ENCODE measurements at regions not wholly inside any gene's neighbourhood (a gene's known extent, or its start where the extent isn't known, plus 50 kb on each side); places are given as distances from the start of the nearest gene placed in this dataset.
A peak's percentile ranks its signal among the peaks of the same experiment; 100 is the strongest.

DNA sequence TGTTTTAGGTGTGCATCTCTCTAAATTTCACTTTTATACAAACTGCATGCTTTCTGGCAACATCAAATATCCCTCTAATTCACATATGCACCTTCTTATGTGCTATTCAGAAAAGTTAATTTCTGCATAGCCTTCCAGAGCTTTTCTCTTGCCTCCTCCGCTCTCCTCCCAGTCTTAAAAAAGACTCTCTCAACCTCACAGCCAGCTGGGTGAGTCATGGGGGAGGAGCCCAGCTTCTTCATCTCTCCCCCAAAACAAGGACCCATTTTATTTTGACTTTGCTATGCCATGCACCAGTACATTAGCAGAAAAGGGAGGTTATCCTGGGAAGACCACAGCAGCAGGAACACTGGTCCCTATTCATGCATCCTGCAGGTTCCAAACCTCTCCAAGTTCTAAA is 234.4 kb downstream of the KCNA4 start:
- no peak for DNase-seq (ENCODE audit: low read depth, low spot score)

DNA sequence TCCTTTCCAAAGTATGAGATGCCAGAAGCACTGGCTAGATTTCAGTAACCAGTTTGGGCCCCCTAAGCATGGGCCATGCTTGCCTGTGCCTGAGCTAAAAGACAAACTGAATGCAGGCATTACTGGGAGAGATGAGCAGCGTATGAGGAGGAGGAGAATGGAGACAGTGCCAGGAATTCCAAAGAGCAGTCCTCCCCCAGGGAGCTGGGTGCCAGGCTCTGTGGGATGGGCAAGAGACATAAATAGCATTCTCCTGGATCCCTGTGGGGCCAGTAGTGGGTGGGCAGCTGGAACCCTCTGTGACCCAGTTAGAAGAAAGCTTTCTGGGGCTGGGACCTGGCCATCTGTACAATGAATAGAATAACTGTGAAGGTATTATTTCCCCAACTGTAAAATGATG is 235.6 kb downstream of the KCNA4 start:
- no peak for DNase-seq (ENCODE audit: low read depth, low spot score)

DNA sequence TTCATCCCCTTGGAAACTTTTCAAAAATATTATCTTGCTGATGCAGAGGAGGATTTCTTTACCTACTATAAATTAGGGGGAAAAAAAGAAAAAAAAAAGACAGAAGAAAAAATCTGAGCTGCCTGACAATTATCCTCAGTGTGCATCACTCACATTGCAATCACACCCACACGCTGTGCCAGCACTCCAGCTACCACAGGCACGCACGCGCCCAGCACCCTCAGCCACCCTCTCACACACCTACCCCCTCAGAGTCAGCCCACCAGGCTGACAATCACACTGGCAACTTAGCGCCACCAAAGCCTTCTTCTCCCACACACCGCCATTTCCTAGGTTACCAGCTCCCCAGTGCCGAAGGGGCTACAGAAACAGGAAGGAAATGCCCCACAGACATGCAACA is 236.1 kb downstream of the KCNA4 start:
- DNase-seq (ENCODE audit: low read depth, low spot score): peak; percentile 9

DNA sequence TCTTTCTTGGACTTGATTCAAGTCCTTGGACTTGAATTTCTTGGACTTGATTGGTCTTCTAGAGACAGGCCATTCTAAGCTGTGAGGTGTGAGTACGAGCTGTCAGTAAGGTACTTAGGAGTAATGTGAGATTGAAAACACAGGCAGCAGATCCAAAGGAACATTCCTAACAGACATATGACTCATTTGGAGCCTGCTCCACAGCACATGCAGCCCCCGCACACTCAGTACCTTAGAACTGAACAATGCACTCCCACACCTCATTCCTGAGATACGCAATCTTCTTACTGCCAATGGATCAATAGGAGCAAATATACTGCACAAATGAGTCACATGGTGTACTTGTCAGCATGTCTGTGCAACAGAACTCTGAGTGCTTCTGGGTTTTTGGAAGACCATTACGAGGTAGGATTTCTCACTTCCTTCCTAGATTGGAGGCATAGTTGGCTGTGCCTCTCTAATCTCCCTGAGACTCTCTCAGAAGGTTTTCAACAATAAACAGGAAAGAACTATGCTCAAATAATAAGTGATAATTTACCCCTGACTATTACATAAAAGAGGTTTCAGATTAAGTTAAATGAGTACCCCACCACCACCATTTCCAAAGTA is 243.1 kb downstream of the KCNA4 start:
- peak; percentile 71 for DNase-seq (ENCODE audit: low read depth, low spot score)

DNA sequence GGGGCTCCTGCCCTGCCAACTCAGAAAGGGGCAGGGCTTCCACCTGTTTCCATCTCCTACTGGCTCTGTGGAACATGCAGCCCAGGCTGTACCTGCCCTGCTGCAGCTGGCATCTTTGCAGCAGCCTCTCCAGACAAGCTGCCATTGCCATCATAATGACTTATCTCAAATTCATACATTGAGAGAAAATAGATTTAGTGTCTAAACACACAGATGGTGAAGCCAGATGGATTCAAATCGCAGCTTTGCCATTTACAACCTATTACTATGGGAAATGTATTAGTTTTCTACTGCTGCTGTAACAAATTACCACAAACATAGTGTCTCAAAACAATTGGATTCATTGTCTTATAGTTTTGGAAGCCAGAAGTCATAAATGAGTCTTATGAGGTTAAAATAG is 260.0 kb downstream of the KCNA4 start:
- no peak for DNase-seq (ENCODE audit: low read depth, low spot score)

DNA sequence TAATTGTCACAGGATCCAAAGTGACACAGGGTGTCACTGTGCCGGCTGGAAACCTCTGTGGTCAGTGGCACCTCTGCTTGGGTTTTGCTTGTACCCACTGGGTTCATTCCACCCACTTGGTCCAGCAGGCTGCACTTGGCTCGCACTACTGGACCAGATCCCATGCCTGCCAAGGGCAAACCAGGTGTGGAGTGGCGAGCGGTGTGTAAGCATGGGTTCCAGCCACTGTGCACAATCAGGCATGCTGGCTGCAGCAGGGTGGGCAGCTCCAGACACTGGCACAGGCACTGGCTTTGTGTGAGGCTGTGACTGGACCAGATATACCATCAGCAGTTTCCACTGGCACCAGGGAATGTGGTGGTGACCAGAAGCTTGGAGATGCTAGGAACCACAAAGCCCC is 261.4 kb downstream of the KCNA4 start:
- no peak for DNase-seq (ENCODE audit: low read depth, low spot score)

DNA sequence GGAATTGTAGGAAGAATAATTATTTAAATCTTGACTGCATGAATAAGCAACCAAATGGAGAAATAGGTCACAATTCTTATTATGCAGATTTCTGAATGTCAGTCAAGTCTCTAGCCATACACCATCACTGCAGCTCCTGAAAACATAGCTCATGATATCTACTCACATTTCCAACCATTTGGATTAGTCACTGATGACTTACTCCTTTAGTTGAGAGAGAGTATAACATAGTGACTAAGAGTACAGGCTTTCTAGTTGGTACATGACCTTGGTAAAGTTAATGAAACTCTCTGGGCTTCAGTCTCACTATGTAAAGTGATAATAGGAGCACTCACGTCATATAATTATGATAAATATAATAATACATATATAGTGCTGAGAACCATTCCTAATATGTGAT is 265.2 kb downstream of the KCNA4 start:
- no peak for DNase-seq (ENCODE audit: low read depth, low spot score)

DNA sequence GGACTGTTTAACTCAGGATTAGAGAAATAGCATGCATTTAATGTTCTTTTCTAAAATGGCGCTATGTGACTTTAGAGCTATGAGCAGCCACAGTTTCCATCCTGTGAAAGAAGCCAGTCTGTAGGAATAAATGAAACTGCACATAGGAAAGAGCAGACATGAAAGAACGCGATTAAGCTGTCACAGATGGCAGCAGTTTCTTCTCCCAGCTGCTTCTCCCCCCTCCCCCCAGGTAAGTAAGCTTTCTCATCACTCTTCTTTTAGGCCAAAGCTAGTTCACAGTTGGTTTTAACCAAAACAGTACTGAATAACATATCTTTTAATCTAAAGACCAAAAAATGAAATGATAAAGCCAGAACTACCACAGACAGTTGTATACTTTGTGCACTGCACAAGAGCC is 266.4 kb downstream of the KCNA4 start:
- no peak for DNase-seq (ENCODE audit: low read depth, low spot score)

DNA sequence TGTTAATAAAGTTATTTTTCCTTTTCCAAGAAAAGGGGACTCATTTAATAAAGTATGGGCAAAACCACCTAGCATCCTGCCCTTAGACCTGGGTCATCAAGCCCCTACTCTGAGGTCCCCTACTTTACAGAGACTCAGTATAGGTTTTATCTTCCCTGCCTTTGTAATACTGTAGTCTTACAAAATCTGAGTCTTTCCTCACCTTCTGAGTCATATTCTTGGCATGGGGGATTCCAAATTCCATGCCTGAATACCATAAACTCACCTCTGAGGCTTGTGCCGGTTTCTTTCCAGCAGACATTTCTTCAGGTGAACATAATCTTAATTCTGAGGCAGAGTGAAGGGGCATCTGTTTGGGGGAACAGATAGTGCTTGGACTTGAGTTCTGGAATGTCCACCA is 282.5 kb downstream of the KCNA4 start:
- peak; percentile 24 for DNase-seq (ENCODE audit: low read depth, low spot score)

DNA sequence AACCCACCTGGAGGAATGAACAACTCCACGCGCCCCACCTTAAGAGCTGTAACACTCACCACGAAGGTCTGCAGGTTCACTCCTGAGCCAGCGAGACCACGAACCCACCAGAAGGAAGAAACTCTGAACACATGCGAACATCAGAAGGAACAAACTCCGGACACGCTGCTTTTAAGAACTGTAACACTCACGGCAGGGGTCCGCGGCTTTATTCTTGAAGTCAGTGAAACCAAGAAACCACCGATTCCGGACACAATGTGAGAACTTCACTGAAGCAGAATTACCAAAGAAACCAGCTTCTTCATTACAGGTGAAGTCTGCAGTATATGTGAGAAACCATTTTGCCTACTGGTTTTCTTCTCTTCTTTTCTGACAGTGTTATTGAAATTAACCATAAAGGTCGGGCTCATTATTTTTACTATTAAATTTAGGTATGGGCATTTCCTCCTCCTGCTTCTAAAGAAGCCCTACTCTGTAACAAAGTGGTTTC is 303.0 kb downstream of the KCNA4 start:
- DNase-seq (ENCODE audit: low read depth, low spot score): no peak

DNA sequence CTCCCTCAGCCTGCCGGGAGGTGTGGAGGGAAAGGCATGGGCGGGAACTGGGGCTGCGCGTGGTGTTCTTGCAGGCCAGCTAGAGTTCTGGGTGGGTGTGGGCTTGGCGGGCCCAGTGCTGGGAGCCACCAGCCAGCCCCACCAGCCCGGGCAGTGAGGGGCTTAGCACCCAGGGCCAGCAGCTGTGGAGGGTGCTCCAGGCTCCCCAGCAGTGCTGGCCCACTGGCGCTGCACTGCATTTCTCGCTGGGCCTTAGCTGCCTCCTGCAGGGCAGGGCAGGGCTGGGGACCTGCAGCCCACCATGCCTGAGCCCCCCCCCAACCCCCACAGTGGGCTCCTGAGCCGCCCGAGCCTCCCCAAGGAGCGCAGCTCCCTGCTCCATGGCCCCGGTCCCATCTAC is 304.2 kb downstream of the KCNA4 start:
- no peak for DNase-seq (ENCODE audit: low read depth, low spot score)

DNA sequence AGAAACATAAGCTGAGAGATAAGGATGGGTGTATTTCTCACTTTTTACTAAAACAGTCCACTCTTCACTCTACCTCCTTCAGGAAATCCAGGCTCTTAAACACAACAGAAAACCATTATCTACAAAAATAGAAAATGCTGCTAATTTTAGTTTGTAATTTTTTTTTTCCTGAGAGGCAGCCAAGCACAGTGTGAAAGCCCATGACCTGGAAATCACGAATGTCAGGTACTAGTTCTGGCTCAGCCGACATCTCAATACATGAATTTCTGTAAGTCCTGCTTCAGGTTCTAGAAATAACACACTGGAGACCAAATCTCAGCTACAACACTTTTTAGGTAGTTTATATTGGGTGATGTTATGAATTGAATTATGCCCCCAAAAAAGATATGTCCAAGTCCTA is 308.9 kb downstream of the KCNA4 start:
- no peak for DNase-seq (ENCODE audit: low read depth, low spot score)

DNA sequence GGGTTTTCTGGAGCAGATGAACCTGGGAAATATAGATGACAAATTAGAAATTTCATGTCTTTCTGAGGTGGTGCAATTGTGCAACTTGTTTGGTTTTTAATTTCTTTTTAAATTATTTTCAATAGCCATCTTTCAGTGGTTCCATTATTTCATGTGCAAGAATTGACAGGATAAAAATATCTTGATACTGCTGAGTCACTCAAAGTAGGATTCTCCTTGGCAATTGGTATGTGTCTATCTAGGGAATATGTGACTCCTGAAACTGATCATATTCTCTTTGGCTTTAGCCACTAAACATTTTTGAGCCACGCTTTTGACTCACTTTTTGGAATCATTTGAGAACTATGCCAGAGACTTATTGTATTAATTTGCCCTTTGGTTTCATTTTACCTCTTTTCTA is 331.5 kb downstream of the KCNA4 start:
- no peak for DNase-seq (ENCODE audit: low read depth, low spot score)

DNA sequence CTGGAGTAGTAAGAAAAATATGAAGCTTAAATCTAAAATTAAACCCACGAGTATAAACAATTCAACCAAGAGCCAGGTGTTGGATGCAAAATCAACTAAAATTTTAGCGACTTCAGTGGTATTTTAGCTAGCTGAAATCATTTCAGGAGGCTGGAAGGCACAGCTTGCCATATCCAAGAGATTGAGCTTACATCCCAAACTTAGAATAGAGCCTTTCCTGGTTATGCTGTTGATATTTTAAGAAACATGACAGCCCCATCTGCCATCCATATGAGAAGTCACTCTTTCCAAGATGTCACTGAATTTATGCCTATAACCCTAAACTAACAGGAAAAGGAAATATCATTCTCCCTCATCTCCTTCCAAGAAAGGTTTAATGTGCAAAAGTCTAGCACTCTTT is 334.0 kb downstream of the KCNA4 start:
- no peak for DNase-seq (ENCODE audit: low read depth, low spot score)

DNA sequence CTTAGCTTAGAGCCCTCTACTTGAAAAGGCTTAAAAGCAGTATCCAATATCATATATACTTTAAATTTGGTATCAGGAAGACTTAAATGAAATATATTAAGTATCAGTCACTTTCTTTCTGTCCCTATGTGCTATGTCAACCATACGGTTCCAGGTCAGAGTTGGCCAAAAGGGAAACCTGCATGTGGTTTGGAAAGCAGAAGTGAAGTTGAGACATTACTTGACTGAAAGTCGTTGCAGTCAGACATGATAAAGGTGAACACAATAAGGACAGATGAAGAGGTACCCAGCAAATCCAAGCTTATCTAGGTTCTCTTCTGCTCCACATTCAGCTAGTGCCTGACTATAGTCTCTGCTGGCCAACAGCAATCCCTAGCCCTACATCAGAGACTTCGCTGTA is 336.8 kb downstream of the KCNA4 start:
- no peak for DNase-seq (ENCODE audit: low read depth, low spot score)

DNA sequence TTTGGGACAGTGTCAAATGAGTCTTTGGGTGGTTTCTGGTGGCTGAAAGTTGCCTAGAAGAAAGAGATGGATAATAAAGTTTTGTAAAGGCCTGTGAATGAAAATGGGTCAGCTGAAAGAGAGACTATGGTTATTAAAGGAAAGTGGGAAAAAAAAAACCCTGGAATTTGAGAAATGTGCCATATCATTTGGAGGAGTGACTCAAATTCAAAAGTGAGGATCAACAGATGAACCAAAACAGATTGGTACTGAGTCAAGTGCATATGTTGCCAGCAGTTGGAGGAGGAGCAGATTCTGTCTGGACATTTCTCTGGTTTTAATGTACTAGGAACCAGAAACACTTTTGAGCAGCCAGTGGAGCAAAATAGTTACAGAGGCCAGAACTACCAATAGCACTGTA is 339.8 kb downstream of the KCNA4 start:
- DNase-seq (ENCODE audit: low read depth, low spot score): peak; percentile 21

DNA sequence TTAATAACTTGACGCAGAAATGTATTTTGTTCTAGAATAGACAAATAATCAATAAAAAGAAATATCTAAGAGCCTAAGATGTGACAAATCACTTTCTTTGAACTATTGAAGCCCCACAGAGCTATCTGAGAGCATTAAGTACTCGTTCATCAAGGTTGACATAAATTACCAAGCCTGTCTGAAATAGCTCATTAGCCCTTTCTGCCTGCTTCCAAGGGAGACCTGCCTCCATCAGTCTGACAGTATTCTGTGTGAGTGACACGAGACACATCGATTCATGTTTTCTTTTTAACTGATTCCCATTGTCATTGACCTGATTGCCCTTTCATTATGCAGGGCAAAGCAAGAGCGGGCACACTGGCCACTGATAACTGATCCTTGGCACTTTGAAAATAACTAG is 347.5 kb downstream of the KCNA4 start:
- DNase-seq (ENCODE audit: low read depth, low spot score): no peak

DNA sequence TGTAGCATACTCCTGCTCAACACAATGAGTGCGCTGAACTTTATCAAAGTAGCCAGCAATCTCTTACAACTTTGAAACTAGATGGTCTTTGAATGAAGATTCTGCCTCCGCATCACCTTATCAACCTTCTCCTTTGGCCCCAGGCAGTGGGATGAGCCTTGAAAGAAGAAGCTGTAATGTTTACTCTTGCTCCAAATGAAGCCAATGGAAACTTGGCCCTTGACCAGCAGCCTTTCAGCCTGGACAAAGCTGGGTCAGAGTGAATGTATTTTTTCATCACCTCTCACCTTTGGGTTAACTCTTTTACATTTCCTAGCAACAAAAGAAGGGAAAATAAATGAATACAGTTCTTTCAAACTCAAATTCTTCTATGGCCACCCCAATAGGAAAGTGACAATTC is 359.1 kb downstream of the KCNA4 start:
- DNase-seq (ENCODE audit: low read depth, low spot score): no peak

DNA sequence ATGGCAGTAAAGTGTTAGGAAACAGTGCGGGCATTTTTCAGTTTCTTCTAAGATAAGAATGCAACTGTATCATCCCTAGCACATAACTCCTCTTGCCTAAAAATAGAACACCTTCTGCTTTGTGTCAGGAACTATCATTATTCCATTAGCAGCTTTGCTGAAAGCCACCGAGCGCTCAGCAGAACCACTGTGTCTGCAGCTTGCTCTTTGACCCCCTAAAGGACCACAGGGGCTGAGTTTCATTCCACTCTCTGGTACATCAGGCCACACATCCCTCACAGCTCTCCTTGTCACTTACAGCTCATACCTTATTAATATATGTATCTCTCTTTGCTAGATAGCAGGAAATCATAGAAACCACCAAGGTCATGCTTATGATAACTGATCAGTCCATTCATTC is 360.2 kb downstream of the KCNA4 start:
- DNase-seq (ENCODE audit: low read depth, low spot score): no peak

DNA sequence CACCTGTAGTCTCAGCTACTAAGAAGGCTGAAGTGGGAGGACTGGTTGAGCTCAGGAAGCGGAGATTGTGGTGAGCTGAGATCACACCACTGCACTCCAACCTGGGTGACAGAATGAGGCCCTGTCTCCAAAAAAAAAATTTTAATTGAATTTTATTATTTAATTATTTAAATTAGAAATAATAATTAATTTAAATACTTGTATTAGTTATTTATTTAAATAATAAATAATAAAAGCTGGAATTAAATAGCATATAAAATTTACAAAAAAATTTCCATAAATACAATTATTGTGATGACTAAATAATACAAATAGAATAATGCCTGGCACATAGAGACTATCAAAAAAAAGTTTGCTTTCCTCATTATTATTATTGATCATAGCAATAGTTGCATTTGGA is 371.5 kb downstream of the KCNA4 start:
- no peak for DNase-seq (ENCODE audit: low read depth, low spot score)

DNA sequence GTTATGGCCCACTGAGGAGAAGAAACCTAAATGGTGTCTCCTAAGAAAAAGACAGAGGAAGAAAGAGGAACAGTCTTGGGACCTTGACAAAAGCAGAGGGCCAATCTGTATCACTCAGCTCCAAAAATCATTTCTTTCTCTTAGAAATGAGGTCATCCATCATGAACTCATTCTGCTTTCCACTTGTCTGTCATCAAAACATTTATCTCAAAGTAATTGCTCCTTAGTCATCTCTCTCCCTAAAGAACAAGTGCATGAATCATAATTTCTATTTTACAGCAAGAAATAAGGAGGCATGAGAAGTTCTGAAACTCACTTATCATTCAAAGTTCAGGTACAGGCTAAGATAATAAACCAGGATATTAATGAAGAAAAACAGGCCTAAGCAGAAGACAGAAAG is 375.6 kb downstream of the KCNA4 start:
- peak; percentile 31 for DNase-seq (ENCODE audit: low read depth, low spot score)

DNA sequence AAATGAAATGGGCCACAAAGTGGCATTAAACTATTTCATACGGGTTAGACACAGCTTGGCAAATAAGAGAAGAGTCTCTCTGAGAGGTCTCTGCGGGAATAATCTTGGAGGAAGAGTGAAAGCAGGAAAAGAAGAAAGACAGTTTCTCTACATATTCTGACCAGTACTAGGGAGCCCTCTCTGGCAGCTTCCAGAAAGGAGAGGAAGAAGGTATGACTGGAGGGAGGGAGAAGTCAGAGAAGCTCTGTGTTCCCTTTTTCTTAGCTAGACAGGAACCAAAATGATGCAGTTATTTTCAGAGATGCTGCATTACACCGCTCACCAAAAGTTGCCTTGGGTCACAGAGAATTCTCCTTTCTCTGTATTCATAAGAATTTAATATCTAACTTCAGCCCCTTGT is 382.1 kb downstream of the KCNA4 start:
- DNase-seq (ENCODE audit: low read depth, low spot score): no peak

DNA sequence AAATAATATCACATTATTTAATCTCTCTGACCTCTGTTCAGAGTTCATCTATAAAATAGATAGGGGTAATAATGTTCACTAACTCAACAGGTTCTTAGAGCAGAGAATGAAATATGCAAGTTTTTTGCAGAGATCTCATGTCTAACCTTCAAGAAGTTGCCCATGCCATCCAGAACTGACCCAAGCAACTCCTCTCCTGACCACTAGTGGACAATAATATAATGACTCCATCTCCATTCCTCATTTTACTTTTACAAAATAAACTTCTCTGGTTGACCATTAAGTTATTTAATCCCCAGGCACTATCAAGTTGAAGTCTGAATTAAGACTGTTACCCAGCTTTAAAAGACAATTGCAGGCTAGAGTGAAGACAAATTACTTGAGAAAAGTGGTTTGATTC is 382.6 kb downstream of the KCNA4 start:
- peak; percentile 18 for DNase-seq (ENCODE audit: low read depth, low spot score)

DNA sequence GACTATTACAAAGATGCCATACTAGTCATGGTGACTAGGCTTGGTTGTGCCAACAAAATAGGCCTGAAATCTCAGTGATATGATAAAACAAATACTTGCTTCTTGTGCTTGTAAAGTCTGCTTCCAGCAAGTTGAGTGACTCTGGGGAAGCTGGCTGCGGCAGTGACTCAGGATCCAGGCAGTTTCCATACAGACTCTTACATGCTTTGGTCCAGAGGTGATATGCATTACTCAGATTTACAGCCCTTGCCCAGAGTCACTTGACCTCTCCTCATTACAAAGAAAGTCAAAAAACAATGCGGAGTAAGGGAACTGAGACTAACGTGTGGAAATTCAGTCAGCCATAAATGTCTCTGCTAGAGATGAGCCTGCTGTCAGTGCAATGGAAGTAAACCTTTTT is 387.5 kb downstream of the KCNA4 start:
- peak; percentile 55 for DNase-seq (ENCODE audit: low read depth, low spot score)
